B cell (primary cell): ENCODE measurements at regions not wholly inside any gene's neighbourhood (a gene's known extent, or its start where the extent isn't known, plus 50 kb on each side); places are given as distances from the start of the nearest gene placed in this dataset.

Source experiments
- CTCF ChIP-seq: fragments of 200-600 bp; IDR thresholded peaks from one replicate; pipeline ENCODE4 v1.8.0; 2022; ENCODE audit warnings: antibody characterized with exemption, mild to moderate bottlenecking
- EZH2 ChIP-seq: IDR thresholded peaks from 2 replicates; pipeline ENCODE4 v1.6.1; 2012; ENCODE audit warnings: borderline replicate concordance, low read depth, mild to moderate bottlenecking, moderate library complexity, low read length; ENCODE audit not compliant: insufficient read depth, poor library complexity, severe bottlenecking

GRCh38 chr6:137297887-137298286 is 78.7 kb upstream of the IFNGR1 start:
- no peak for TF ChIP-seq CTCF
- TF ChIP-seq EZH2, result no peak
